ENCODE measurements at regions not wholly inside any gene's neighbourhood (a gene's known extent, or its start where the extent isn't known, plus 50 kb on each side); places are given as distances from the start of the nearest gene placed in this dataset. TPM values are rescaled to one million over a fixed set of nuclear protein-coding genes. Genes with fewer than 3 reads are reported as not detected.

- DNase-seq (ENCODE audit: low read depth) = peak; percentile 64
These were observed 63.2 kb upstream of the PODXL start for GRCh38 chr7:131619336-131620305.

- no peak for DNase-seq (ENCODE audit: low read depth)
These were observed 62.0 kb upstream of the PODXL start for GRCh38 chr7:131618391-131618790.

GRCh38 chr7:131616487-131617200, 60.2 kb upstream of the PODXL start:
- no peak for DNase-seq (ENCODE audit: low read depth)

GRCh38 chr7:131613909-131614308, 57.5 kb upstream of the PODXL start:
- DNase-seq (ENCODE audit: low read depth) = no peak

- DNase-seq (ENCODE audit: low read depth) = peak; percentile 34
These were observed 53.6 kb upstream of the PODXL start for GRCh38 chr7:131610007-131610406.

GRCh38 chr7:131608116-131608500, 51.7 kb upstream of the PODXL start:
- no peak for DNase-seq (ENCODE audit: low read depth)

GRCh38 chr7:131607291-131608115, 51.1 kb upstream of the PODXL start:
- DNase-seq (ENCODE audit: low read depth) = no peak

GRCh38 chr7:131606346-131607290, 50.2 kb upstream of the PODXL start:
- no peak for DNase-seq (ENCODE audit: low read depth)

Small RNA genes in the stretch of these regions (small RNA-seq; reads per million reads assigned to genes)
- gene AC009518.3 = not detected

Measured in HT1080 (cell line).